Nephron progenitor cell (in vitro differentiated cells): ENCODE measurements at regions not wholly inside any gene's neighbourhood (a gene's known extent, or its start where the extent isn't known, plus 50 kb on each side); places are given as distances from the start of the nearest gene placed in this dataset.
"Not testable (repeated sequence)": the region's sequence is repeated elsewhere in the genome, so short reads cannot be mapped to it uniquely, and the experiment has no call there.

Source experiments
- DNase-seq: peaks from one replicate; pipeline ENCODE4 v3.0.0; 2021
- H3K27ac Mint-ChIP-seq: 2 replicates; pipeline ENCODE4 v1.8.0; 2021; ENCODE audit warnings: mild to moderate bottlenecking, moderate library complexity, mixed read lengths
- H3K27me3 Mint-ChIP-seq: 2 replicates; pipeline ENCODE4 v1.8.0; 2021; ENCODE audit warnings: mild to moderate bottlenecking, low read depth, mixed read lengths; ENCODE audit not compliant: poor library complexity
- H3K36me3 Mint-ChIP-seq: 2 replicates; pipeline ENCODE4 v1.8.0; 2021; ENCODE audit warnings: low read depth, mixed read lengths
- H3K4me1 Mint-ChIP-seq: 2 replicates; pipeline ENCODE4 v1.8.0; 2021; ENCODE audit warnings: mixed read lengths
- H3K4me3 Mint-ChIP-seq: 2 replicates; pipeline ENCODE4 v1.8.0; 2021; ENCODE audit warnings: mild to moderate bottlenecking, moderate library complexity, mixed read lengths
- H3K9me3 Mint-ChIP-seq: 2 replicates; pipeline ENCODE4 v1.8.0; 2021; ENCODE audit warnings: mild to moderate bottlenecking, moderate library complexity, mixed read lengths
- CTCF ChIP-seq: fragments of 200-600 bp; sonication (generic); IDR thresholded peaks from 2 replicates; pipeline ENCODE4 v1.5.0; 2021; ENCODE audit warnings: antibody characterized with exemption

DNA sequence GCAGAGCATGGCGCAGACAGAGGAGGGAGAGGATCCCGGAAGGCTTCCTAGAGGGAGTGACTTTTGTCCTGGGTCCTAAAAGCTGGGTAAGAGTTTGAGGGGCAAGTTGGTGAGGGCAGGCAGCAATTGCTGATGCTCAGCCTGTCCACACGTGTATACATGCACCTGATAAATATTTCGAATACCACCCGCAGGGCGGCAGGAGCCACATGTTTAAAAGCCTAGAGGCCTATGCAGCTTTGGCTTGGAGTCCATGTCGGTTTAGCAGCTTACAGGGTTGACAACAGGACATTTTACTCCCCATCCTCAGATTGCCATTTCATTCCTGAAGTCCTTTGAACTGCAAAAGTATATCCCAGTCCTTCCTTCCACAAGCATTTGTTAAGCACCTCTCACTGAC, 99.1 kb downstream of the KATNIP start:
- Mint-ChIP-seq H3K27ac (no peak overlapping the region), H3K36me3 (peaks cover 15% of the 10 kb centered on the region), H3K4me1 (no peaks in the 10 kb centered on the region), H3K9me3 (no peaks in the 10 kb centered on the region), H3K4me3 (no peak overlapping the region), H3K27me3 (peaks cover 7% of the 10 kb centered on the region)
- DNase-seq, result no peak
- TF ChIP-seq CTCF, result no peak

DNA sequence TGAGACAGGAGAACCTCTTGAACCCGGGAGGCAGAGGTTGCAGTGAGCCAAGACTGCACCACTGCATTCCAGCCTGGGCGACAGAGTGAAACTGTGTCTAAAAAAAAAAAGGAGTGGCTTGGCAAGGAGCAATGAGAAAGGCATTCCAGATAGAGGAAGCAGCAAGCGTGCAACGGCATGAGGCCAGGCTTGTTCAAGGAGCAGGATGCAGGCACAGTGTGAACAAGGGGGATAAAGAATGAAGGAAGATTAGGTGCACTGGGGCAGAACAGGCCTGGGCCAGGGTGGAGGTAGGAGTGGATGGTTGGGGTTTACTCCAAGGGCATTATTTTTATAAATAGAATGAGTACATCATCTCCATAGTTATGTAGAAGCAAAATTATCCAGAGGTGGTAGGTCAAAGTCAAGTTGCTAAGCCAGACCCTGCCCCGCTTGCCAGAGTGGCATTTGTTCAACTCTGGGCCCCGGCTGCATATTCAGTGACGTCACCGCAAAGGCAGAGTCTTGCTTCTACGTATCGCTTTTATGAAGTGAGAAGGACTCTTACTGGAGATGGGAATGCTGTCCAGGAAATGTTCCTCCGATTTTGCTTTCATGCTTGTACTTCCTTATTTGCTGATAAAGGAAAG, 100.2 kb downstream of the KATNIP start:
- no peak for DNase-seq
- TF ChIP-seq CTCF, result no peak
- H3K4me3 Mint-ChIP-seq, result no peak overlapping the region

DNA sequence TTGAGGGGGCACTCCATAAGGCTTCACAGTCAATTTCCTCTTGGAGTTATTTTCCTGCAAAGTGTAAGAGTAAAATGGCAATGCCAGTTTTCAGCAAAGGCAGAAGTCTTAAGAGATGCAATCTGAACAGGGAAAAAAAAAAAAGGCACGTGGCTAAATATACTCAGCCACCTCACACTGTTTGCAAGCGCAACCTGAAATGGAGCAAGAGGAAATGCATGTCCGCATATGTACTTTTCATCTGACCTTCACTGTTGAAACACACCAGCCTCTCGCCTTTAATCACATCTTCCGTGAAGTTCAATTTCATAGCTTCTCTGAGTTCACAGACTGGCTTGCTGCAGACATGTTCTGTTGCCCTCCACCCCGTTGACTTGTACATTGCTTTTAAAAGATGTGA, 101.4 kb downstream of the KATNIP start:
- Mint-ChIP-seq H3K36me3 (peaks cover 24% of the 10 kb centered on the region), H3K4me3 (no peak overlapping the region), H3K9me3 (no peaks in the 10 kb centered on the region), H3K27ac (no peak overlapping the region), H3K27me3 (peaks cover 3% of the 10 kb centered on the region), H3K4me1 (no peaks in the 10 kb centered on the region)
- TF ChIP-seq CTCF, result no peak
- no peak for DNase-seq

More for the DNA sequence above, 100.2 kb downstream of the KATNIP start:
- peaks cover 3% of the 10 kb centered on the region for H3K27me3 Mint-ChIP-seq
- peaks cover 16% of the 10 kb centered on the region for H3K36me3 Mint-ChIP-seq
- H3K27ac Mint-ChIP-seq, result no peak overlapping the region
- H3K9me3 Mint-ChIP-seq, result no peaks in the 10 kb centered on the region
- H3K4me1 Mint-ChIP-seq, result no peaks in the 10 kb centered on the region

GRCh38 chr16:27657811-27658210, 107.9 kb downstream of the KATNIP start:
- Mint-ChIP-seq H3K27ac (no peak overlapping the region), H3K9me3 (peaks cover 7% of the 10 kb centered on the region), H3K27me3 (no peaks in the 10 kb centered on the region), H3K4me1 (no peaks in the 10 kb centered on the region), H3K4me3 (no peak overlapping the region), H3K36me3 (peaks cover 28% of the 10 kb centered on the region)
- no peak for TF ChIP-seq CTCF
- no peak for DNase-seq

DNA sequence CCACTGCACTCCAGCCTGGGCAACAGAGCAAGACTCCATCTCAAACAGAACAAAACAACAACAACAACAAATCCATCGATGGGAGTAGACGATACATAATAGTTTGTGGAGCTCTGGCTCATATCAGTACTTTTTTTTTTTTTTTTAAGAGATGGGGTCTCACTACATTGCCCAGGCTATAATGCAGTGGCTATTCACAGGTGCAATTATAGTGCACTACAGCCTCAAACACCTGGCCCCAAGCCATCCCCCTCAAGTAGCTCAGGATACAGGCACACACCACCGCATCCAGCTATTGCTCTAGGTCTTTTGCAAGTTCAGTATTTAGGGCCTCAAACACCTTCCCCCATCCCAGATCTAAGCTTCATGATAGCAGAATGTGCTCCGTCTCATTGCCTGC, 110.6 kb downstream of the KATNIP start:
- no peak for TF ChIP-seq CTCF
- H3K27ac Mint-ChIP-seq, result no peak overlapping the region
- H3K27me3 Mint-ChIP-seq, result no peaks in the 10 kb centered on the region
- H3K9me3 Mint-ChIP-seq, result peaks cover 7% of the 10 kb centered on the region
- no peak overlapping the region for H3K4me3 Mint-ChIP-seq
- no peaks in the 10 kb centered on the region for H3K4me1 Mint-ChIP-seq
- DNase-seq, result no peak
- H3K36me3 Mint-ChIP-seq, result peaks cover 24% of the 10 kb centered on the region

GRCh38 chr16:27663235-27663634, 113.3 kb downstream of the KATNIP start:
- H3K27me3 Mint-ChIP-seq, H3K9me3 Mint-ChIP-seq, H3K4me1 Mint-ChIP-seq, DNase-seq, H3K27ac Mint-ChIP-seq, H3K4me3 Mint-ChIP-seq: not testable (repeated sequence)
- peaks cover 17% of the 10 kb centered on the region for H3K36me3 Mint-ChIP-seq
